ENCODE measurements at regions not wholly inside any gene's neighbourhood (a gene's known extent, or its start where the extent isn't known, plus 50 kb on each side); places are given as distances from the start of the nearest gene placed in this dataset.
"Not testable (repeated sequence)": the region's sequence is repeated elsewhere in the genome, so short reads cannot be mapped to it uniquely, and the experiment has no call there.

GRCh38 chr1:157317229-157317628 lies 179.0 kb upstream of the ETV3 start:
- TF ChIP-seq PATZ1 (CRISPR knock-in tag; IDR thresholded peaks at IDR 0.05; ENCODE audit: borderline replicate concordance); ZFP30 (CRISPR knock-in tag; IDR thresholded peaks at IDR 0.05); CREB5 (CRISPR knock-in tag; IDR thresholded peaks at IDR 0.05; ENCODE audit: low read depth); POU6F1 (CRISPR knock-in tag; IDR thresholded peaks at IDR 0.05; ENCODE audit: borderline replicate concordance, low read depth): not testable (repeated sequence)

Data from SK-N-SH treated with all-trans-retinoic acid at 6 μM for 48 hours (cell line).